ENCODE measurements at regions not wholly inside any gene's neighbourhood (a gene's known extent, or its start where the extent isn't known, plus 50 kb on each side); places are given as distances from the start of the nearest gene placed in this dataset.

- CTCF ChIA-PET = no interaction called here
- H3K9me3 Mint-ChIP-seq = no peaks in the 10 kb centered on the region
- no peaks in the 10 kb centered on the region for H3K36me3 Mint-ChIP-seq (ENCODE audit: low read depth)
- no peaks in the 10 kb centered on the region for H3K4me1 Mint-ChIP-seq (ENCODE audit: low read depth)
- intact Hi-C loops (cut with micrococcal nuclease) = no loop called here
- no peak overlapping the region for H3K4me3 Mint-ChIP-seq
- H3K27ac Mint-ChIP-seq = no peak overlapping the region
- no peak for DNase-seq
- peaks cover 19% of the 10 kb centered on the region for H3K27me3 Mint-ChIP-seq (ENCODE audit: low read depth)
These were observed 372.7 kb downstream of the ICE1 start for GRCh38 chr5:5795074-5795771.

- Mint-ChIP-seq H3K36me3 (ENCODE audit: low read depth) (no peaks in the 10 kb centered on the region), H3K27me3 (ENCODE audit: low read depth) (peaks cover 19% of the 10 kb centered on the region), H3K4me3 (no peak overlapping the region), H3K9me3 (no peaks in the 10 kb centered on the region), H3K4me1 (ENCODE audit: low read depth) (no peaks in the 10 kb centered on the region), H3K27ac (no peak overlapping the region)
- intact Hi-C loops (cut with micrococcal nuclease) = no loop called here
- DNase-seq = no peak
- CTCF ChIA-PET = no interaction called here
These were observed 371.7 kb downstream of the ICE1 start for GRCh38 chr5:5794118-5794560.

- no peak overlapping the region for H3K27ac Mint-ChIP-seq
- intact Hi-C loops (cut with micrococcal nuclease) = no loop called here
- H3K4me1 Mint-ChIP-seq (ENCODE audit: low read depth) = no peaks in the 10 kb centered on the region
- no peak for DNase-seq
- H3K36me3 Mint-ChIP-seq (ENCODE audit: low read depth) = no peaks in the 10 kb centered on the region
- peaks cover 19% of the 10 kb centered on the region for H3K27me3 Mint-ChIP-seq (ENCODE audit: low read depth)
- no peak overlapping the region for H3K4me3 Mint-ChIP-seq
- CTCF ChIA-PET = no interaction called here
- no peaks in the 10 kb centered on the region for H3K9me3 Mint-ChIP-seq
These were observed 371.0 kb downstream of the ICE1 start for GRCh38 chr5:5793242-5794117.

- Mint-ChIP-seq H3K36me3 (ENCODE audit: low read depth) (no peaks in the 10 kb centered on the region), H3K4me1 (ENCODE audit: low read depth) (no peaks in the 10 kb centered on the region), H3K4me3 (no peak overlapping the region), H3K9me3 (peaks cover 6% of the 10 kb centered on the region), H3K27me3 (ENCODE audit: low read depth) (peaks cover 13% of the 10 kb centered on the region), H3K27ac (no peak overlapping the region)
- no peak for DNase-seq
- intact Hi-C loops (cut with micrococcal nuclease) = no loop called here
- CTCF ChIA-PET = no interaction called here
These were observed 369.6 kb downstream of the ICE1 start for GRCh38 chr5:5792106-5792505.

- no peak for DNase-seq
- no peaks in the 10 kb centered on the region for H3K36me3 Mint-ChIP-seq (ENCODE audit: low read depth)
- no peaks in the 10 kb centered on the region for H3K4me1 Mint-ChIP-seq (ENCODE audit: low read depth)
- H3K27me3 Mint-ChIP-seq (ENCODE audit: low read depth) = peaks cover 11% of the 10 kb centered on the region
- no peak overlapping the region for H3K4me3 Mint-ChIP-seq
- CTCF ChIA-PET = no interaction called here
- no peak overlapping the region for H3K27ac Mint-ChIP-seq
- peaks cover 17% of the 10 kb centered on the region for H3K9me3 Mint-ChIP-seq
- intact Hi-C loops (cut with micrococcal nuclease) = no loop called here
These were observed 366.3 kb downstream of the ICE1 start for GRCh38 chr5:5788793-5789192.

- no peaks in the 10 kb centered on the region for H3K4me1 Mint-ChIP-seq (ENCODE audit: low read depth)
- H3K9me3 Mint-ChIP-seq = peaks cover 17% of the 10 kb centered on the region
- DNase-seq = no peak
- H3K4me3 Mint-ChIP-seq = no peak overlapping the region
- no peak overlapping the region for H3K27ac Mint-ChIP-seq
- peaks cover 9% of the 10 kb centered on the region for H3K27me3 Mint-ChIP-seq (ENCODE audit: low read depth)
- CTCF ChIA-PET = no interaction called here
- no peaks in the 10 kb centered on the region for H3K36me3 Mint-ChIP-seq (ENCODE audit: low read depth)
- intact Hi-C loops (cut with micrococcal nuclease) = no loop called here
These were observed 364.9 kb downstream of the ICE1 start for GRCh38 chr5:5787373-5787772.

GRCh38 chr5:5784101-5784500, 361.6 kb downstream of the ICE1 start:
- Mint-ChIP-seq H3K4me3 (no peak overlapping the region), H3K36me3 (ENCODE audit: low read depth) (no peaks in the 10 kb centered on the region), H3K4me1 (ENCODE audit: low read depth) (no peaks in the 10 kb centered on the region), H3K27me3 (ENCODE audit: low read depth) (no peaks in the 10 kb centered on the region), H3K27ac (no peak overlapping the region), H3K9me3 (peaks cover 17% of the 10 kb centered on the region)
- DNase-seq = no peak
- intact Hi-C loops (cut with micrococcal nuclease) = no loop called here
- CTCF ChIA-PET = no interaction called here

- intact Hi-C loops (cut with micrococcal nuclease) = no loop called here
- peaks cover 17% of the 10 kb centered on the region for H3K9me3 Mint-ChIP-seq
- CTCF ChIA-PET = no interaction called here
- DNase-seq = no peak
- H3K4me1 Mint-ChIP-seq (ENCODE audit: low read depth) = no peaks in the 10 kb centered on the region
- no peaks in the 10 kb centered on the region for H3K36me3 Mint-ChIP-seq (ENCODE audit: low read depth)
- H3K27ac Mint-ChIP-seq = no peak overlapping the region
- no peak overlapping the region for H3K4me3 Mint-ChIP-seq
- no peaks in the 10 kb centered on the region for H3K27me3 Mint-ChIP-seq (ENCODE audit: low read depth)
These were observed 360.5 kb downstream of the ICE1 start for GRCh38 chr5:5783021-5783420.

GRCh38 chr5:5782402-5782801, 359.9 kb downstream of the ICE1 start:
- H3K27me3 Mint-ChIP-seq (ENCODE audit: low read depth) = peaks cover under 1% of the 10 kb centered on the region
- CTCF ChIA-PET = no interaction called here
- no peaks in the 10 kb centered on the region for H3K4me1 Mint-ChIP-seq (ENCODE audit: low read depth)
- H3K9me3 Mint-ChIP-seq = peaks cover 15% of the 10 kb centered on the region
- intact Hi-C loops (cut with micrococcal nuclease) = no loop called here
- no peak overlapping the region for H3K27ac Mint-ChIP-seq
- H3K4me3 Mint-ChIP-seq = no peak overlapping the region
- no peak for DNase-seq
- H3K36me3 Mint-ChIP-seq (ENCODE audit: low read depth) = no peaks in the 10 kb centered on the region

- H3K36me3 Mint-ChIP-seq (ENCODE audit: low read depth) = no peaks in the 10 kb centered on the region
- H3K9me3 Mint-ChIP-seq = peaks cover 4% of the 10 kb centered on the region
- no peak overlapping the region for H3K27ac Mint-ChIP-seq
- no peak for DNase-seq
- intact Hi-C loops (cut with micrococcal nuclease) = no loop called here
- CTCF ChIA-PET = no interaction called here
- H3K4me1 Mint-ChIP-seq (ENCODE audit: low read depth) = no peaks in the 10 kb centered on the region
- H3K4me3 Mint-ChIP-seq = no peak overlapping the region
- H3K27me3 Mint-ChIP-seq (ENCODE audit: low read depth) = peaks cover 3% of the 10 kb centered on the region
These were observed 358.9 kb downstream of the ICE1 start for GRCh38 chr5:5781335-5781734.

- CTCF ChIA-PET = no interaction called here
- H3K4me1 Mint-ChIP-seq (ENCODE audit: low read depth) = no peaks in the 10 kb centered on the region
- DNase-seq = no peak
- H3K36me3 Mint-ChIP-seq (ENCODE audit: low read depth) = no peaks in the 10 kb centered on the region
- intact Hi-C loops (cut with micrococcal nuclease) = no loop called here
- no peak overlapping the region for H3K27ac Mint-ChIP-seq
- no peak overlapping the region for H3K4me3 Mint-ChIP-seq
- H3K9me3 Mint-ChIP-seq = no peaks in the 10 kb centered on the region
- H3K27me3 Mint-ChIP-seq (ENCODE audit: low read depth) = peaks cover 12% of the 10 kb centered on the region
These were observed 357.8 kb downstream of the ICE1 start for GRCh38 chr5:5780253-5780652.

- H3K27me3 Mint-ChIP-seq (ENCODE audit: low read depth) = peaks cover 16% of the 10 kb centered on the region
- no peak for DNase-seq
- intact Hi-C loops (cut with micrococcal nuclease) = no loop called here
- no peaks in the 10 kb centered on the region for H3K4me1 Mint-ChIP-seq (ENCODE audit: low read depth)
- no peak overlapping the region for H3K27ac Mint-ChIP-seq
- H3K4me3 Mint-ChIP-seq = no peak overlapping the region
- CTCF ChIA-PET = no interaction called here
- no peaks in the 10 kb centered on the region for H3K9me3 Mint-ChIP-seq
- H3K36me3 Mint-ChIP-seq (ENCODE audit: low read depth) = no peaks in the 10 kb centered on the region
These were observed 354.5 kb downstream of the ICE1 start for GRCh38 chr5:5777013-5777412.

GRCh38 chr5:5772202-5772601, 349.7 kb downstream of the ICE1 start:
- DNase-seq = no peak
- Mint-ChIP-seq H3K36me3 (ENCODE audit: low read depth) (no peaks in the 10 kb centered on the region), H3K4me3 (no peak overlapping the region), H3K27me3 (ENCODE audit: low read depth) (peaks cover 13% of the 10 kb centered on the region), H3K4me1 (ENCODE audit: low read depth) (no peaks in the 10 kb centered on the region), H3K9me3 (no peaks in the 10 kb centered on the region), H3K27ac (no peak overlapping the region)
- intact Hi-C loops (cut with micrococcal nuclease) = no loop called here
- CTCF ChIA-PET = no interaction called here
